ENCODE measurements at regions not wholly inside any gene's neighbourhood (a gene's known extent, or its start where the extent isn't known, plus 50 kb on each side); places are given as distances from the start of the nearest gene placed in this dataset.
"Not testable (repeated sequence)": the region's sequence is repeated elsewhere in the genome, so short reads cannot be mapped to it uniquely, and the experiment has no call there.

DNA sequence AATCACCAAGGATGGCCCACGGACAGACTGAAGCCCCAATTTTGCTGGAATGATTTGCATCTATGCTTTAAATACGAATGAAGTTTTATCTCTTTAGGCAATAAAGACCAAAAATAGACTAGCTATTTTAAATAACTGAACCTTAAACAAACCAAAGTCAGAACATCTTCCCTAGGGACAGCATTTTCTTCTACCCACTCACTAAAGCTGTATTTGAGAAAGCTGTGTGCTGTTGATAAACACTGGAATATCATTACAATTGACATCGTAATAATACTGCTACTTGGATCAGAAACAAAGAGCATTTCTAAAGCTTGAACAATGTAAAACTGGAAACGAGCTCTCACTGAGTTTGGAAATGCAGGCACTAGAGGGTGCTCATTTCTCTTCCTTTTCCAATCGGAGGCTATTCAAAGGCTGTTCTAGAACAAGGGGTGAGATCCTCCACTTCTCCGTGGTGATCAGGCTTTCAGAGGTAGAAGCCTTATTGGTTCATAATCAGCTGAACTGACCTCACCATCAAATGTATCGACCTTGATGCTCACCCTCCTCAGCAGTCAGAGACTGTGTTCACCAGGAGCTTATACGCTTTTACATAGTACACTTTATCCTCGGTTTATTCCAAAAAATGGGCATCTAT, 225.3 kb upstream of the PRSS1 start:
- DNase-seq: no peak

DNA sequence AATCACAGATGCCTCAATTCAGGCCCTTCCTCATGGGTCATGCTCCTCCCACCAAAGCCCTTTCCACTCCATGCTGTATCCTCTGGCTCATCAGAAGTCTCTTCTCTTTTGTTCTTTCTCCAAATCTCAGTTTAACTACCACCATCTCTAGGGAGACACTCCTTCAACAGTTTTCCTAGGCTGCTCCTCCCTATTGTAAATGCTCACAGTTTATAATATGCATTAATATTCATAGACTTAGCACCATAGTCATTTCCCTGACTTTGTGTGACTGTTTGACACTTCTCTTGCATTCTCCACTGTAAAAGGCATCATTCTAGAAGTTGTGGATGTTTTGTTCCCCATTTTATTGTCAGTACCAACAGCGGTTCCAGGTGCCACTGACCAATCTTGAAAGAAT, 226.5 kb upstream of the PRSS1 start:
- no peak for DNase-seq

DNA sequence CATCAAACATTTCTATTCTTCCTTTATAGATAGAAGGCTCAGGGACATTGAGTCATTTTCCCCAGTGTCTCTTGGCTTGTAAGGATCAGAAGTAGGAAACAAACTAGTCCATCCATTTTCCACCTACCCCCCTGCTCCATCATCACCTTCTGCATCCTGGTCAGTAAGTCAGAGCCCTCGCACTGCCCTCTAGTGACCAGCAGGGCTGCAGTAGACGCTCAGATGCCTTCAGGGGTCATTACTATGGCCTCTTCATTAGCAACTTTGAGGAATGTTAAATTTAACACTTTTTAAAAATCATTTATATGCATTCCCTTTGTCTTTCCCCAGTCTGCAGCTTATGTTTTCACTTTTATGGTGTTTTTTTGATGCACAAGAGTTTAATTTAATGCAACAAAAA, 228.4 kb upstream of the PRSS1 start:
- not testable (repeated sequence) for DNase-seq

DNA sequence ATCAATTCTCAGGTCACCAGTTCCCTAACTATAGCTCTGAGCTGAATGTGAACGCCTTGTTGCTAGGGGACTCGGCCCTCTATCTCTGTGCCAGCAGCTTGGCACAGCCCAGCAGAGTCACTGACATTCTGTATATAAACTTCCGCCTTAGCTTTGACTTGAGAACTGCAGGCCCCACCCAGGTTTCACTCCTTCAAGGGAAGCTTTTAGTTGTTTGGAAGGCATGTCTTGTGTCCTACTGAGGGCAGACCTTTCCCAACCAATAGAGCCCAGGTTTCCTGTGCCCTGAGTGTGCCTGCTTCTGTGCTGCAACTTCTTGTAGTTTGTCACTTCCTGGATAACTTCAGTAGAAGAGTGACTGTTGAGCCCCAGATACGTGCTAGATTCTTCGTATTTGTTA, 228.8 kb upstream of the PRSS1 start:
- DNase-seq: not testable (repeated sequence)

DNA sequence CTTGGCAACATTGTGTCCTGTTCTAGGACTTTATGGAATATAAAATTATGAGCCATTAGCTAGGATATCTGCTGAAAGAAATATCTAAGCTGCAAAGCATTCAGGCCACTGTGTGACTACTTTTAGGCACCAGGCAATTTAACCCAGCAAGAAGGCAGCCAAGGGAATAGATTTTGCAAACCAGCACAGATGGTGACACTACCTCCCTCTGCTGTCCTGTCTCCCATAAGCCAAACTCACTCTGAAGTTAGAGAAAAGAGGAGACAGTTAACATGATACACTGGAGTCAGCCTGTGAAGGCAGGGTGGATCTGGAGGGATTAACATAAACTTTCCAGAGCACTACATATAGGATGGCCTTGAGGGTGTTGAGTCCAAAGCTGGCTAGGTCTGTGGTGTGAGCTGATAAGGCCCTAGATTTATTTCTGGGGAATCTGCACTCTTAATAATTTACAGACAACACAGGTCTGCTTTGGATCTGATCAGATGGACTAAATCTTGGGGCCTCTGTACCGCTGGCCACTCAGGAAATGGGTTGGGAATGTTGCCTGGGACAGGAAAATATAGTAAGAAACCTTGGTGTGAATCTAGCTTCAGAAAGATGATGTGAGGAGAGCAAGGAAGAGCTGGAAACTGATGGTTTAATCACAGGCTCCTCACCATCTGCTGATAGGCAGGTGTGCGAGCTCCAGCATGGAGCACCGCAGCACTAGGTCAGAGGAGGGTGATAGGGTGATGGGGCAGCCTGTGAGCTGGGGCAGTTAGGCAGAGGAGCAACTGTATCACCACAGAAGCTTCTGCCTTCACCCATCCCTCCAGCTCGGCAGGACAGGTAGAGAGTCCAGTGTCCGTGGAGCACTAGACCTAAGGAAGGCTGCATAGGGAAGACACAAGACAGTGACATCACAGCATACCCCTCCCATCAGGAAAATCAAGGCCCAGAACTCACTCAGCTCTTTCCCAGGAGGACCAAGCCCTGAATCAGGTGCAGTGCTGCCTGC, 229.9 kb upstream of the PRSS1 start:
- DNase-seq: no peak

DNA sequence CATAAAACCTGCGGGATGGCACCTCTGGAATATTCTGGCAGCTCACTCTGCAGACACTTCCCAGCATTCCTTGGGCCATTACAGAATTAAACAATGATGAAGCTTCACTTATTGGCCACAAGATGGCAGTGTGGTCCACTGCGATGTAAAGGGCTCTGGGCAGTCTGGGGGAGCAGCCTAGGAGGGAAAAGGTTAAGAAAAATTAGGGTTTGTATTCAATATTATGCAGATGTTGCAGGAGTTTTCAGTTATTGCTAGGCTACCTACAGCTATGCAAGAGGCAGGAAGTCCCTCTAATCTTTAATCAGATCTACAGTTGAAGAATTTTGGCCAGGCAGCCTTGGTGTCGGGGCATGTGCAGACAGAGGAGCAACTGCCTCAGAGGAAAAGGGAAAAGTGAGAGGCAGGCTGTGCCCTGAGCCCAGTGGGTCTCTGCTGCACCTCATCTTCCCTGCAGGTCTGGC, 233.2 kb upstream of the PRSS1 start:
- peak; percentile 57 for DNase-seq

DNA sequence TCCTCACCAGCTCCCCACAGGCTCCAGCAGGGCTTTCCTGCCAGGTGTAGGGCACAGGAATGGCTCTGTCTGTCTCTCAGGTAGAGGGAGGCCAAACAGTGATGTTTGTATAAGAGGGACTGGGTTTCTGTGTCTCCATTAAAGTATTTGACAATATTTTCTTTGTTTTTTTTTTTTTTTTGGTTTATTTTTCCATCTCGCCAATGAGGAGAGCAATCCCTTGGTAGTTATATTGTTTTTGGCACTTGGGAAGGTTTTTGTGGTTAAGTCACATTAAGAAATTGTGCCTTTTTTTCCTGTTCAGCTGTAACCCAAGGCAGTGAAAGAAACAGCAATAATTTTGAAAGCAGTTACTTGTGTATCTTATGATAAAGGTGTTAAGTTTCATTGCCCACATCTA, 234.6 kb upstream of the PRSS1 start:
- not testable (repeated sequence) for DNase-seq

DNA sequence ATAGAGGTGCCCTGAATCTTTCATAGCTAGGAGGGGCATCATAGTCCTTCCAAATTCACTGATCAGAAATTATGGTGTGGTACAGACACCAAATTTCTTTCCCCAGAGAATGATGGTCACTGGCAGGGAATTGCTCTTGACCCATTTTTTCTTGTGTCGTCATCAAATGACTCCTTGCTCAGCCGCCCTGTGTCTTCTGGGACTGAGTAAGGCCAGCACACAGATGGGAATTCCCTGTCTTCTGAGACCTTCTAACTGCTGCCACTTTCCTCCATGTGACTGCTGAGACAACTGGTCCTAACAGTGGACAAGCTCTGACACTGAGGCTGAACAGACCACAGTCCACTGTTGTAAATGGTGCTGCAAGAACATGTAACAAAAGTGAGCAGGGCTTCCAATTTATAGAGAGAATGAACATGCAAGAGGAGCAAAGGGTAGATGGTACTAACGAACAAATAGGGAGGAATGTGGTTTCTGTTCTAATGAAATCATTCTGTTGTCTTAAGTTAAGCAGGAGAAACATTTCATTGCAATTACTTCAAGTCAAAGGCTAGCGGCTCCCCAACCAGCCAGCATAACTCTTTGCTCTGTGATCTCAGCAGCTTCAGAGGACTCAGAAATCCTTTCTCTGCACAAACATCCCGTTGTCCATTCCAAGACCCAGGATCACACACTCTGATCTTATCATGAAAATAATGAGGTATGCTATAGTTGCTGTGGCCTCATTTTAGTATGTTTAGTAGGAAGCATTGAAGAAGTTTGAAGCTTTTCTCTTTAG, 235.9 kb upstream of the PRSS1 start:
- no peak for DNase-seq

DNA sequence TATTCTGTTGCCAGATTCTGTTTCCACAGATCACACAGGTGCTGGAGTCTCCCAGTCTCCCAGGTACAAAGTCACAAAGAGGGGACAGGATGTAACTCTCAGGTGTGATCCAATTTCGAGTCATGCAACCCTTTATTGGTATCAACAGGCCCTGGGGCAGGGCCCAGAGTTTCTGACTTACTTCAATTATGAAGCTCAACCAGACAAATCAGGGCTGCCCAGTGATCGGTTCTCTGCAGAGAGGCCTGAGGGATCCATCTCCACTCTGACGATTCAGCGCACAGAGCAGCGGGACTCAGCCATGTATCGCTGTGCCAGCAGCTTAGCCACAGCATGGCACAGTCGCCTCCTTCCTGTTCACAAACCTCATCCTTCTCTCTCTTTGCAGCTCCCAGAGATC, 237.5 kb upstream of the PRSS1 start:
- DNase-seq: no peak

DNA sequence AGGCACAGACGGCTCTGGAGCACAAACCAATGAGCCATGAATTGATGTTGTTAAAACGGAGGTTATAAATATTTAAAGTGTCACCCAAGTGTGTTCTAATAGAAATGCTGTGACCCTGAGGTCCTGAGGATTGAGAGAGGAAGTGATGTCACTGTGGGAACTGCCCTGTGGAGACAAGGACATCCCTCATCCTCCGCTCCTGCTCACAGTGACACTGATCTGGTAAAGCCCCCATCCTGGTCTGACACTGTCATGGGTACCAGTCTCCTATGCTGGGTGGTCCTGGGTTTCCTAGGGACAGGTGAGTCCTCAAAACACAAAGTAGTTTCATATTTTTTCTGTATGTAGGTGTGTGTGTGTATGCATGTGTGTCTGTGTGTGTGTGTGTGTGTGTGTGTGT, 237.9 kb upstream of the PRSS1 start:
- no peak for DNase-seq

DNA sequence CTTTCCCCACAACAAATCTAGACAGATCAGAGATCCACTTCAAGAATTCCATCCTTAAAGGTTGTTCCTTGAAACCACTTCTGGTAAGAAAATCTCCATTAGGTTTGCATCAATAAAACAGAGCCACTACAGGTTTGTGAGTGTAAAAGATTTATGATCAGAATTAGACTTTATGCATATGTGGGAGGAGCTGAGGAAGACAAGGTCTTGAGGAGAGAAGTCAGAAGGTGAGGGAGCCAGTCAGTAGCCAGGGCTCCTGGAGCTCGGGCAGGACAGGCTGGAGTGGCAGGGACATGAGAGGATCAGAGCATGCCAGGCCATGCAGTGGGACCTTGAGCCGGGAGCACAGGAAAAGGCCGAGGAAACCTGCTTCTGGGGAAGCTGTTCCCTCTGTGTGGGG, 240.0 kb upstream of the PRSS1 start:
- DNase-seq: not testable (repeated sequence)

DNA sequence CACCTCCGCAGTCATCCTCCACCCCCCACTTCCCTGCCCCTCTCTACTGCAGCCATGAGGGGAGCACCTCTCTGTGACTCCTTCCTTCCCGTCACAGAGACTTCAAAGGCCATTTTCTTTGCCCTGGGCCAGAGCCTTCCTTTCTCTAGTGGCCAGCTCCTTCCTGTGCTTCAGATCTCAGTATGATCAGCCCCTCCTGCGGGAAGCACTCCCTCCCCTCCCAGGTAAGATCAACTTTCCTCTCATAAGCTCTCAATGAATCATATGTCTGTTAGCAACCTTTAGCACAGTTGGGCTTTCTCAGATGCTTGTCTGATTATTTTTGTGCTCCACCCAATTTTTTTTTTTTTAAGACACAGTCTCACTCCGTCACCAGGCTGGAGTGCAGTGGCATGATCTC, 241.0 kb upstream of the PRSS1 start:
- DNase-seq: no peak

DNA sequence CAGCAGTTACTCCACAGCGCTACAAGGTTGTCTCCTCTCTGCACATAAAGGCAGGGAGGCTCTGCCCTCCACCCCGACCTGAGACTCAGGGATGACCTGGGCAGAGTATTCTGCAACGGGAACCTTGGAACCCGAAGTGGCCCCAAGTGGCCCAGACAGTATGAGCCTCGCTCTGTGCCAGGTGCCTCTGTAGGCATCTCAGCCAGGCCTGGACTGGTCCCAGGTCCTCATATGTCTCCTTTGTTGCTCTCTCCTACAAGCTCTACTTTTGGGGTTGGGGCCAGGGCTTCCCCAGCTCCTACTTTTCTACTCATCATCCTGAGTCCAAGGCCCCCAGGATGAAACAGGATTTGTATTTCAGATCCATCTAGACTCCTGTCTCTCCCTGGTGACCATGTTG, 241.5 kb upstream of the PRSS1 start:
- no peak for DNase-seq

DNA sequence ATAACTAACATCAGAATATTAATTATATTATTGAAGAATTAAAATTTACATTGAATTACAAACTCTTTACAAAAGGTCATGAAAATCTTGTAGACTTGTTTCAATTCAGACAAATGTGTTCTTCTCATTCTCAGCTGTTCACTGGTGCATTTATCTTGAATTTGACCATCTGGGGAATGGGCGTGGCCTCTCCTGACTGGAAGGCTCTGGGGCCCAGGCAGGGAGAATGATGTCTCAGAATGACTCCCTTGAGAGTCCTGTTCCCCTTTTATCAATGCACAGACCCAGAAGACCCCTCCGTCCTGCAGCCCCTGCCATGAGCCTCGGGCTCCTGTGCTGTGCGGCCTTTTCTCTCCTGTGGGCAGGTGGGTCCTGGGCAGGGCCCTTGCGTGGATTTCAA, 242.2 kb upstream of the PRSS1 start:
- not testable (repeated sequence) for DNase-seq

DNA sequence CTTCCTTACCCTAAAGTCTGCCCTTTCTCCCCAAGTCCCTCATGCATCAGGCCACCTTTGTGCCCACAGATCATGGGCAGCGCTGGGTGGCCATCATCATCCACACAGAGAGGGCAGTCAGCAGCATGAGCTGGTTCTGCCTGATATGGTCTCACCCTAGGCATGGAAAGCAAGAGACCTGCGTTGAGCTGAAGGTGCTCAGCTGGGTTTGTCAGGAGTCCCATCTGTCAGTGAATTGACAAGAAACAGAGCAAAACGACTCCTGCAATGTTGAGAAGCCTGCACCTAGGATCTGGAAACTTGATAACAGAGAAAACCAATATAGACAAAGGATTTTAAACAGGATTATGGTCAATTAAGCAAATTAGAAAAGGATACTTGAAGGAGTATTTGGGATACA, 242.7 kb upstream of the PRSS1 start:
- no peak for DNase-seq

DNA sequence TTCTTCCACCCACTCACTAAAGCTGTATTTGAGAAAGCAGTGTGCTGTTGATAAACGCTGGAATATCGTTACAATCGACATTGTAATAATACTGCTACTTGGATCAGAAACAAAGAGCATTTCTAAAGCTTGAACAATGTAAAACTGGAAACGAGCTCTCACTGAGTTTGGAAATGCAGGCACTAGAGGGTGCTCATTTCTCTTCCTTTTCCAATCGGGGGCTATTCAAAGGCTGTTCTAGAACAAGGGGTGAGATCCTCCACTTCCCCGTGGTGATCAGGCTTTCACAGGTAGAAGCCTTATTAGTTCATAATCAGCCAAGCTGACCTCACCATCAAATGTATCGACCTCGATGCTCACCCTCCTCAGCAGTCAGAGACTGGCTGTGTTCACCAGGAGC, 245.3 kb upstream of the PRSS1 start:
- not testable (repeated sequence) for DNase-seq

DNA sequence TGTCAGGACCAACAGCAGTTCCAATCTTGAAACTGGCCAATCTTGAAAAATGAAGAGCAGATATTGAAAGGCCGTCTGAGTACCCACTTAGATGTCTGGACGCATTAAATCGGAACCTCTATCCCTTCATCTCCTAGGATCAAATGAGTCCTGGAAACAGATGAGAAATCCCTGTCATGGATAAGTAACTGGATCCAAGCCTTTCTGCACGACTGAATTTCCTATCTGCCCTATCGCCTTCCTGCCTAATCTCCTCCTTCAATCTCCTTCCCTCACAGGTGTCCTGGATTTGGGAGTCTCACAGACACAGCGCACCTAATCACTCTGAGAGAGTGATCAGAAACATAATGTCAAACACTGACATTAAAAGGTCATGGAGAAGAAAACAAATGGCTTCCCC, 245.2 kb upstream of the PRSS58 start:
- no peak for DNase-seq

DNA sequence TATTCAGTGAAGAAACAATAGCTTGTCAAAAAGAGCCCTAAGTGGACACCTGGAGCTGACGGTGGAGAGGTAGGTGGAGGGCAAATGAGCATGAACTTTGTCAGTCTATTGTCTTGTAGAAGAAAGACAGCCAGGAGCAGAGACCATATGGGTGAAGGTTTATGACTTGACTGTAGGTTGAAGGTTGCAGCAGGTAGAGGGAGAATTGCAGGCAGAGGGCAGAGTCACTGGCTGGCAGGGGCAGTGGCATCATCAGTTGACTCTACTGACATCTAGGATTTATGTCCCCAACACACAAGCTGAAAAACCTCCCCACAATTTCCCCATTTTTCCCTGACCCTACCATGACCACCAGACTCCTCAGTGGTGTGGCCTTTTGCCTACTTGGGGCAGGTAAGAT, 243.6 kb upstream of the PRSS58 start:
- DNase-seq: no peak

DNA sequence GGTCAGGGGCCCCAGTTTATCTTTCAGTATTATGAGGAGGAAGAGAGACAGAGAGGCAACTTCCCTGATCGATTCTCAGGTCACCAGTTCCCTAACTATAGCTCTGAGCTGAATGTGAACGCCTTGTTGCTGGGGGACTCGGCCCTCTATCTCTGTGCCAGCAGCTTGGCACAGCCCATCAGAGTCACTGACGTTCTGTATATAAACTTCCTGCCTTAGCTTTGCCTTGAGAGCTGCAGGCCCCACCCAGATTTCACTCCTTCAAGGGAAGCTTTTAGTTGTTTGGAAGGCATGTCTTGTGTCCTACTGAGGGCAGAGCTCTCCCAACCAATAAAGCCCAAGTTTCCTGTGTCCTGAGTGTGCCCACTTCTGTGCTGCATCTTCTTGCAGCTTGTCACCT, 242.5 kb upstream of the PRSS58 start:
- DNase-seq: no peak

DNA sequence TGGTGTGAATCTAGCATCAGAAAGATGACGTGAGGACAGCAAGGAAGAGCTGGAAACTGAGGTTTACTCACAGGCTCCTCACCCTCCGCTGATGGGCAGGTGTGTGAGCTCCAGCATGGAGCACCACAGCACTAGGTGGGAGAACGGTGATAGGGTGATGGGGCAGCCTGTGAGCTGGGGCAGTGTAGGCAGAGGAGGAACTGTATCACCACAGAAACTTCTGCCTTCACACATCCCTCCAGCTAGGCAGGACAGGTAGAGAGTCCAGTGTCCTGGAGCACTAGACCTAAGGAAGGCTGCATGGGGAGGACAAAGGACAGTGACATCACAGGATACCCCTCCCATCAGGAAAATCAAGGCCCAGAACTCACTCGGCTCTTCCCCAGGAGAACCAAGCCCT, 241.8 kb upstream of the PRSS58 start:
- no peak for DNase-seq

DNA sequence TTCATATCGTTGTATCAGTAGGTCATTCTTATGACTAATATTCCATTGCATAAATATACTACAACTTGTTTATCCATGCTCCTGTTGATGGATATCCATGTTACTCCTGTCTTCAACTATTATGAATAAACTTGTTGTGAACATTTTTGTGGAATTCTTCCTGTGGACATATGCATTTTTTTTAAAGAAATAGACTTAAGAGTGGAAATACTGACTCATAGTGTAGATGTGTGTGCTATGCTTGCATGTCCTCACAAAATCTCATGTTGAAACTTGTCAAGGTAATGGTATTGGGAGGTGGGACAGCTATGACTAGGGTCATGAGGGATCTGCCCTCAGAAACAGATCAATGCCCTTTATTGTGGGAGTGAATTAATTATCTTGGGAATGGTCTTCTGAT, 240.5 kb upstream of the PRSS58 start:
- no peak for DNase-seq

DNA sequence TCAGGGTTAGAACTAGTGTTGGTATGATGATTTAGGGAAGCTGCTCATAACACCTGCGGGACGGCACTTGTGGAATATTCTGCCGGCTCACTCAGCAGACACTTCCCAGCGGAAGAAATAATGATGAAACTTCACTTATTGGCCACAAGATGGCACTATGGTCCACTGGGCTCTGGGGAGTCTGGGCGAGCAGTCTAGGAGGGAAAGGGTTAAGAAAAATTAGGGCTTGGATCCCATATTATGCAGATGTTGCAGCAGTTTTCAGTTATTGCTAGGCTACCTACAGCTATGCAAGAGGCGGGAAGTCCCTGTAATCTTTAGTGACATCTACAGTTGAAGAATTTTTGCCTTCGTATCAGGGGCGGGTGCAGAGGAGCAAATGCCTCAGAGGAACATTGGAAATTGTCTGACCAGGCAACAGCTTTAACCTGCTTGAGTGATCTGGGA, 238.7 kb upstream of the PRSS58 start:
- peak; percentile 39 for DNase-seq

DNA sequence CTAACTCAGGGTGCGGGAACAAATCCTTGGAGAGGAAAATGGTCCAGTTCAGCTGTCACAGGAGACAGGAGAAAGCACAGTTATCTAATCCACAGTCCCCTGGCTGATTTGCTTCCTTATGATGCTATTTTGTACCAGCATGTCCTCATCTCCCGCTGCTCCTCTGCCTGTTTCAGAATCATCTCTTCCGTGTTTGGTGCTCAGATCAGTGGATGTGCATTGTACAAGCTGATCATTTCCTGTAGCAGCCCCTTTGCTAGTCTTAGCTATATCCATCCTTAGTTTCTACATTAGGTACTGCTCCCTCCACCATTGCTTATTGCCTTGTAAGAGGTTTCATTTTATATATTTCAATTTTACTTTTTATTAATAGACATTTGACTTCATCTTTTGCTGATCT, 238.0 kb upstream of the PRSS58 start:
- not testable (repeated sequence) for DNase-seq
